Mesenchymal stem cell (in vitro differentiated cells and primary cell): ENCODE measurements at regions not wholly inside any gene's neighbourhood (a gene's known extent, or its start where the extent isn't known, plus 50 kb on each side); places are given as distances from the start of the nearest gene placed in this dataset.

Source experiments
- DNase-seq: peaks from one replicate; pipeline ENCODE4 v3.0.0-alpha.2; 2013
- H2AFZ ChIP-seq: one replicate; pipeline ENCODE4 v1.6.1; 2013; ENCODE audit warnings: low read depth, mild to moderate bottlenecking, control low read depth, inconsistent platforms, low read length, moderate library complexity
- H2AK5ac ChIP-seq: 2 replicates; pipeline ENCODE4 v1.6.1; 2013; ENCODE audit warnings: low read length, moderate library complexity, mild to moderate bottlenecking, inconsistent platforms; ENCODE audit not compliant: severe bottlenecking
- H2BK120ac ChIP-seq: one replicate; pipeline ENCODE4 v1.6.1; 2013; ENCODE audit warnings: low read depth, mild to moderate bottlenecking, inconsistent platforms, low read length, moderate library complexity
- H2BK12ac ChIP-seq, 2 experiments: one replicate each; pipeline ENCODE4 v1.6.1; 2013; ENCODE audit warnings: inconsistent platforms in 2 of 2, low read length in 2 of 2, mild to moderate bottlenecking in 2 of 2, moderate library complexity in 2 of 2, control low read depth in 1 of 2
- H2BK15ac ChIP-seq: one replicate; pipeline ENCODE4 v1.6.1; 2013; ENCODE audit warnings: mild to moderate bottlenecking, low read depth, inconsistent platforms; ENCODE audit not compliant: poor library complexity, severe bottlenecking
- H2BK5ac ChIP-seq: 2 replicates; pipeline ENCODE4 v1.6.1; 2013; ENCODE audit warnings: low read depth, mild to moderate bottlenecking, low read length, control low read depth, inconsistent platforms; ENCODE audit not compliant: poor library complexity, severe bottlenecking
- H3K14ac ChIP-seq, 2 experiments: one replicate each; pipeline ENCODE4 v1.6.1; 2013; ENCODE audit warnings: inconsistent platforms in 2 of 2, low read length in 2 of 2, control low read depth in 1 of 2, mild to moderate bottlenecking in 1 of 2, moderate library complexity in 1 of 2
- H3K18ac ChIP-seq, 2 experiments: one replicate each; pipeline ENCODE4 v1.6.1; 2013; ENCODE audit warnings: inconsistent platforms in 2 of 2, low read length in 2 of 2, control low read depth in 1 of 2, low read depth in 1 of 2, mild to moderate bottlenecking in 1 of 2
- H3K23ac ChIP-seq, 2 experiments: one replicate each; pipeline ENCODE4 v1.6.1; 2013; ENCODE audit warnings: inconsistent platforms in 2 of 2, low read length in 2 of 2, mild to moderate bottlenecking in 2 of 2, moderate library complexity in 2 of 2, control low read depth in 1 of 2
- H3K27ac ChIP-seq: 2 replicates; pipeline ENCODE4 v1.5.1; 2013; ENCODE audit warnings: mild to moderate bottlenecking, moderate library complexity, low read length, control low read depth, inconsistent platforms; ENCODE audit not compliant: poor library complexity, severe bottlenecking
- H3K27me3 ChIP-seq, 2 experiments: 2 replicates each; pipeline versions ENCODE4 v1.6.1 to v1.7.0; 2013; ENCODE audit warnings: low read length in 2 of 2, mild to moderate bottlenecking in 2 of 2, moderate library complexity in 2 of 2, control low read depth in 1 of 2, inconsistent platforms in 1 of 2; ENCODE audit not compliant: control insufficient read depth in 1 of 2, insufficient read depth in 1 of 2
- H3K36me3 ChIP-seq, 2 experiments: 2 replicates each; pipeline versions ENCODE4 v1.6.1 to v1.7.0; 2013; ENCODE audit warnings: low read length in 2 of 2, control low read depth in 1 of 2, inconsistent platforms in 1 of 2, low read depth in 1 of 2, mild to moderate bottlenecking in 1 of 2; ENCODE audit not compliant: insufficient read depth in 2 of 2, control insufficient read depth in 1 of 2
- H3K4ac ChIP-seq, 2 experiments: one replicate each; pipeline ENCODE4 v1.6.1; 2013; ENCODE audit warnings: inconsistent platforms in 2 of 2, low read length in 2 of 2, mild to moderate bottlenecking in 2 of 2, moderate library complexity in 2 of 2, control low read depth in 1 of 2, low read depth in 1 of 2
- H3K4me1 ChIP-seq: 2 replicates; pipeline ENCODE4 v1.6.1; 2013; ENCODE audit warnings: low read depth, low read length, control low read depth; ENCODE audit not compliant: control insufficient read depth, insufficient read depth
- H3K4me2 ChIP-seq: 2 replicates; pipeline ENCODE4 v1.6.1; 2013; ENCODE audit warnings: low read length, mild to moderate bottlenecking, inconsistent platforms; ENCODE audit not compliant: poor library complexity, severe bottlenecking
- H3K4me3 ChIP-seq, 2 experiments: 2 replicates each; pipeline versions ENCODE4 v1.5.1 to v1.7.0; 2013; ENCODE audit warnings: low read length in 2 of 2, mild to moderate bottlenecking in 2 of 2, control low read depth in 1 of 2, low read depth in 1 of 2; ENCODE audit not compliant: insufficient read depth in 1 of 2
- H3K79me1 ChIP-seq: replicated peaks from 2 replicates; pipeline ENCODE4 v1.6.1; 2013; ENCODE audit warnings: mild to moderate bottlenecking, control low read depth, low read length, inconsistent platforms; ENCODE audit not compliant: poor library complexity, severe bottlenecking
- H3K9ac ChIP-seq: 2 replicates; pipeline ENCODE4 v1.7.0; 2013; ENCODE audit warnings: mild to moderate bottlenecking, low read length, moderate library complexity
- H3K9me3 ChIP-seq: 2 replicates; pipeline ENCODE4 v1.7.0; 2013; ENCODE audit warnings: mild to moderate bottlenecking, low read length; ENCODE audit not compliant: control insufficient read depth
- H4K8ac ChIP-seq: one replicate; pipeline ENCODE4 v1.6.1; 2013; ENCODE audit warnings: inconsistent platforms, mild to moderate bottlenecking, low read length, moderate library complexity
- H4K91ac ChIP-seq: one replicate; pipeline ENCODE4 v1.6.1; 2013; ENCODE audit warnings: mild to moderate bottlenecking, low read length, inconsistent platforms
- WGBS: methylation state at CpG from one replicate; pipeline ENCODE4 v1.1.7; 2013; ENCODE audit warnings: mixed read lengths; 5-methylcytosine and 5-hydroxymethylcytosine counted together

GRCh38 chr6:66328200-66328599 lies 621.2 kb upstream of the EYS start:
- Histone ChIP-seq H3K79me1 (no peaks in the 10 kb centered on the region), H2BK15ac (no peak overlapping the region)
- 60% methylated on average over 3 of the region's 3 CpGs for WGBS

GRCh38 chr6:66326228-66326627 lies 619.2 kb upstream of the EYS start:
- H2BK5ac ChIP-seq: no peak overlapping the region
- no peak overlapping the region for H4K91ac ChIP-seq
- H3K18ac ChIP-seq: no peak overlapping the region
- no peak overlapping the region for H2BK12ac ChIP-seq
- H3K14ac ChIP-seq: no peak overlapping the region
- H2AK5ac ChIP-seq: no peak overlapping the region
- H2BK15ac ChIP-seq: no peak overlapping the region
- no peak overlapping the region for H3K4ac ChIP-seq
- H3K4me3 ChIP-seq: no peak overlapping the region
- H3K36me3 ChIP-seq: no peaks in the 10 kb centered on the region
- H2BK120ac ChIP-seq: no peak overlapping the region
- peaks cover 2% of the 10 kb centered on the region for H3K9me3 ChIP-seq
- no peak overlapping the region for H3K23ac ChIP-seq
- H3K9ac ChIP-seq: no peak overlapping the region
- H3K79me1 ChIP-seq: no peaks in the 10 kb centered on the region
- no peaks in the 10 kb centered on the region for H3K4me1 ChIP-seq
- no peak overlapping the region for H3K27ac ChIP-seq
- no peak for DNase-seq
- H3K4me2 ChIP-seq: no peak overlapping the region
- H2AFZ ChIP-seq: no peak overlapping the region
- no CpG with 5 or more reads among the region's 3 CpGs for WGBS
- no peak overlapping the region for H4K8ac ChIP-seq
- no peaks in the 10 kb centered on the region for H3K27me3 ChIP-seq

More at GRCh38 chr6:66328200-66328599, 621.2 kb upstream of the EYS start:
- Histone ChIP-seq H2AFZ (no peak overlapping the region), H3K9ac (no peak overlapping the region), H3K23ac (no peak overlapping the region), H4K91ac (no peak overlapping the region), H4K8ac (no peak overlapping the region), H2AK5ac (no peak overlapping the region), H3K14ac (no peak overlapping the region), H3K9me3 (no peaks in the 10 kb centered on the region), H3K27ac (no peak overlapping the region), H3K4me3 (no peak overlapping the region), H3K36me3 (no peaks in the 10 kb centered on the region), H3K4me2 (no peak overlapping the region), H3K18ac (no peak overlapping the region), H3K27me3 (no peaks in the 10 kb centered on the region), H2BK12ac (no peak overlapping the region), H2BK5ac (no peak overlapping the region), H3K4me1 (no peaks in the 10 kb centered on the region), H3K4ac (no peak overlapping the region), H2BK120ac (no peak overlapping the region)
- peak; percentile 16 for DNase-seq

DNA sequence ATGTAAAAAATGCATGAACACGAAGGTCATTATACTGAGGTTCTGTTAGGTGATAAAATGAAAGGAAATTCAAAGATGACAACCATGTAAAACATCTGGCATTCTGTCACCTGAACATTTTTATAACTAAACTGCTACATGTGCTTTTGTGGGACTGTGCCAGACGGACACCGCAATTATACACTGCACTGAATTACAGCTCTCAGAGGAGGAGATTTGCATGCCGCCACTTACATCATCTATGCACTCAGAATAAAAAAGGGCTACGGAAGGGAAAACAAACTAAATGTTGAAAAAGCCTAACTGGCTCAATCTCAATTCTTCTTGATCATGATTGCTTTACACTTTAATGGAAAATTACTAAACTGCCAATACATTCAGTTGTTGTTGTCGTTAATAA lies 614.0 kb upstream of the EYS start:
- H3K27ac ChIP-seq: no peak overlapping the region
- H2BK15ac ChIP-seq: no peak overlapping the region
- no peaks in the 10 kb centered on the region for H3K79me1 ChIP-seq
- DNase-seq: no peak
- H2BK12ac ChIP-seq: no peak overlapping the region
- H2AFZ ChIP-seq: no peak overlapping the region
- H3K18ac ChIP-seq: no peak overlapping the region
- H3K4ac ChIP-seq: no peak overlapping the region
- no peak overlapping the region for H4K91ac ChIP-seq
- peaks cover 9% of the 10 kb centered on the region for H3K9me3 ChIP-seq
- WGBS: 97% methylated on average over 4 of the region's 6 CpGs
- no peaks in the 10 kb centered on the region for H3K27me3 ChIP-seq
- H2BK120ac ChIP-seq: no peak overlapping the region
- no peaks in the 10 kb centered on the region for H3K36me3 ChIP-seq
- no peak overlapping the region for H3K9ac ChIP-seq
- no peak overlapping the region for H4K8ac ChIP-seq
- no peak overlapping the region for H3K4me3 ChIP-seq
- no peak overlapping the region for H3K23ac ChIP-seq
- H3K4me1 ChIP-seq: no peaks in the 10 kb centered on the region
- no peak overlapping the region for H3K4me2 ChIP-seq
- H2BK5ac ChIP-seq: no peak overlapping the region
- no peak overlapping the region for H3K14ac ChIP-seq
- no peak overlapping the region for H2AK5ac ChIP-seq

DNA sequence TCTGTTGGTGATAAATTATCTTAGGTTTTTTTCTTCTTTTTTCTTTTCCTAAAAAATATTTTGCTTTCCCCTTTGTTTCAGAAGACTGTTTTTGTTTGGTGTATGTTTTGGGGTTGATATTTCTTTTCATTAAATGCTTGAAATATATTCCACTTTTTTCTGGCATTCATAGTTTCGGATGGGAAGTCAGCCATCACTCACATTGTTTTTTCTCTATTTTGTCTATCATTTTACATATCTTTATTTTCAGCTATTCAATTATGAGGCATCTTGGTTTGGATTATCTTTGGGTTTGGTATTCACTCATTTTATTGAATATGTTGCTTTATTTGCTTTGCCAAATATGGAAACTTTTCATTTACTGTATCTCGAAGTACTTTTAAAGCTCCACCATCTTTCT lies 600.5 kb upstream of the EYS start:
- H3K18ac ChIP-seq: no peak overlapping the region
- no CpG with 5 or more reads among the region's 2 CpGs for WGBS
- no peaks in the 10 kb centered on the region for H3K27me3 ChIP-seq
- H3K79me1 ChIP-seq: no peaks in the 10 kb centered on the region
- H3K4me1 ChIP-seq: no peaks in the 10 kb centered on the region
- H3K36me3 ChIP-seq: no peaks in the 10 kb centered on the region
- H2AK5ac ChIP-seq: no peak overlapping the region
- H3K4me2 ChIP-seq: no peak overlapping the region
- H3K14ac ChIP-seq: no peak overlapping the region
- no peak overlapping the region for H4K8ac ChIP-seq
- H4K91ac ChIP-seq: no peak overlapping the region
- H2AFZ ChIP-seq: no peak overlapping the region
- H3K4ac ChIP-seq: no peak overlapping the region
- no peak overlapping the region for H2BK12ac ChIP-seq
- H3K9me3 ChIP-seq: peaks cover 55% of the 10 kb centered on the region
- no peak overlapping the region for H3K4me3 ChIP-seq
- H3K27ac ChIP-seq: no peak overlapping the region
- H2BK5ac ChIP-seq: no peak overlapping the region
- no peak overlapping the region for H3K23ac ChIP-seq
- H2BK15ac ChIP-seq: no peak overlapping the region
- no peak overlapping the region for H2BK120ac ChIP-seq
- peak; percentile 20 for DNase-seq
- no peak overlapping the region for H3K9ac ChIP-seq
